Stimulated activated CD8-positive, alpha-beta memory T cell treated with anti-CD3 and anti-CD28 coated beads, Interleukin-15, amount 100 ng/mL, for 4 hours (primary cell): ENCODE measurements at regions not wholly inside any gene's neighbourhood (a gene's known extent, or its start where the extent isn't known, plus 50 kb on each side); places are given as distances from the start of the nearest gene placed in this dataset.

Experiments
- DNase-seq, 2 donors: peaks; one replicate each; pipeline ENCODE4 v3.0.0-alpha.2; 2020; ENCODE audit warnings: low read depth in 2 of 2

DNA sequence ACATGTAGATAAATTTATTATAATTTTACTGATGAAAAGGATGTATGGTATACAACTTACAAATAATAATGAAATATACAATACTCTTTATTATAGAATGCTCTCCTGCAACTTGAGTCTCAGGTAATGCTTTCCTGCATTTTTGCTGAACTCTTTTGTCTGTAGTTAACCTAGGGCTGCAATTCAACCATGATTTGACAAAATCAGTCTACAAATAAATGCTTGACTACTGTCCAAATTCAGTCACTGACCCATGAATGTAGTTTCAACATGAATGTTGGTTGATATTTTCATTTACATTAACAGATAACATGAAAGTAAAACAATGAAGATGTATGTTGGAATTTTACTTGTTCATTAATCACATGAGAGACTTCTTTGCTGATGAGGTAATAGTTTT is 320.9 kb downstream of the ZSWIM6 start:
- DNase-seq, result no peak

GRCh38 chr5:61653807-61654580 is 321.9 kb downstream of the ZSWIM6 start:
- no peak for DNase-seq

GRCh38 chr5:61654876-61655275 is 322.8 kb downstream of the ZSWIM6 start:
- no peak for DNase-seq

DNA sequence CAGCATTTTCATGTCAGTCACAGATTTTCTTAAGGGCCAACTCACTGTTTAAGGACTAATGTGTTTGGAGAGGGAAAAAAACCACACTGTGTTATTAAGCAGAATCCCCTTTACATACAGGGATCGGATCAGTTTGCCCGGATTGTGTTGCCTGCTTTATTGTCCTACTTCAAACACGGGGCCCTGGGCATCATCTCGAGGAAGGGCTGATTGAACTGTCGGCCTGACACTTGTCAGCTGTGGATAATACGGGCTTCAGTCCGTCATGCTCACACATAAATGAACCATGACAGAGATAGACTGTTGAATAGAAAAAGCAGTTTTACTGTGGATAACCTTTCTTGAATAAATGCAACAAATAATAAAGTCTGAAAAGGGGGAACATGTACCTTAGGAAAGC is 325.0 kb downstream of the ZSWIM6 start:
- DNase-seq, result no peak

DNA sequence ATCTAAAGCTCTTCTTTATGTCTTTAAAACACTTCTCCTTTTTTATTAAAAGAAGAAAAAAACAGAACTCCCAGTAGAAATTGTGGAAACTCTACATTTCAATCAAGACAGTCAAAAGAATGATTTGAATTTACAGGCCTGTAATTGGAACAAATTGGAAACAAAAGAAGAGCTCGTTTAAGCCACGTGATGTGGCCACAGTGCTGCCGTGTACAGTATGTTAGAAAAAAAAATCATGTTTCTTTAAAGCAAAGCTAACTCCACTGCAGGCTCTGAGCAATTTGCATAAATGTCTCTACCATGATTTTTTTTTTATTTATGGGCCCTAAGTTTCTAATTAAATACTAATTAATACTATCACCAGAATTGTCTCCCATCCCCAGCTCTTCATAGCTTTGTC is 325.6 kb downstream of the ZSWIM6 start:
- DNase-seq, result no peak

DNA sequence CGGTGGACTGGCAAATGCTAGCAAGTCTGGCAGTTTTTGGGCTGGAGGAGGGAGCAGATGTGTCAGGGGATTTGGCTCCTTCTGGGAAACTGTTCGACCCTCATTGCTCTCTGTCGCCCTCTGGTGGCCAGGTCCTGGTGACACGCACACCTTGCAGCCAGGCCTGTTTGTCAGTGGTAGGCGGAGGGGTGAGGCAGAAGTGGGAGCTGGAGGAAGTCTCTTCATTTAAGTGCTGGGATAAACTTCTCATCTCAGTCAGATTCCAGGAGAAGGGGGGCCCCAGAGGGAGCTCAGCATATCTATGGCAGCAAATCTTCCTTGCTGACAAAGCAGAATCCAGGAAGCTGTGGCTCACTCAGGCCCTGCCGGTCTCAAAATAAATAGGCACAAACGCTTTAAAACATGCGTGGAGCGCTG is 326.5 kb downstream of the ZSWIM6 start:
- peak; percentile 29 to 60 for DNase-seq

DNA sequence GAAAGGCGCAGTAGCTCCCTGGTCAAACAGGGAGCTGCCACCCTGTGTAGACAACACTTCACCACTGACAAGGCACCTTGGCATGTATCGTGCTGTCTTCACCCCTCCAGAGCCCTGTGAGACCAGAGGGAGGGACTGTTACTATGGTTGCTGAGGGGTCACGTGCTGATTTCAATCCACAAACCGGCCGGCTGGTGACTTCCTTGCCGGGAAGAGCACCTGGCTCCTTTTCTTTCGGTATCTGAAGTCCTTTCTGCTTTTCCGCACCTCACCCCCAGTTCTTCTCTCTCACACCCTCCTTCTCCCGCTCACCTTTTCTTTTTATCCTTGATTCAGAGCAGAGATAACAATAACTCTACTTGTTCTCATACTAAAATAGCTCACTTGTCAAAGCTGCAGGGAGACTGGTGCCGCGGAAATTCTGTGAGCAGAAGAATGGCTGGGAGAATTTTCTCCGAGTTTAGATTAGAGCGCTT is 327.2 kb downstream of the ZSWIM6 start:
- DNase-seq, result no peak

GRCh38 chr5:61662670-61663069 is 330.6 kb downstream of the ZSWIM6 start:
- no peak for DNase-seq

DNA sequence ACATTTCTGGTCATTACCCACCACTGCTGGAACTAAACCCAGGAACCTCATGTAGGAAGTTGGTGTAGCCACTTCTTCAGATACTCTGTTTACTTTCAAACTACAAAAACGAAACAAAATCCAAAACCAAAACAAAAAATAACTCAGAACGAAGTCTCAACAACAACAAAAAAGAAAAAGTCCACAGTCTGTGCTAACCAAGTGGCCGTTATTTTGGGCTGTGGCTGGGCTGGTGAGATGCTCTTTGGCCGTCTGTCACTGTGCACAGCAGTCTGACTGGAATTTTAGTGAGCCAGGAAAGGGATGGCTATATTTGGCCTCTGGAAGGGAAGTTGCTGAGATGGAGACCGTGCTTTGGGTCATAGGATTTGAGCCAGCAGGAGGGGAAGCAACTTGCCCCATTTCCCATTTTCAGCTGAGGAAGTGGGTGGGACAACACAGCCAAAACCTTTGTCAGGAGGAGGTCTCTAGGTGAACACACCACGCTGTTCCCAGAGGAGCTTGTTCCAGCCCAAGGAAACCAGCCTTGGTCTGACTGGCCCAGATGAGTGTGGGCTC is 334.1 kb downstream of the ZSWIM6 start:
- DNase-seq, result no peak

DNA sequence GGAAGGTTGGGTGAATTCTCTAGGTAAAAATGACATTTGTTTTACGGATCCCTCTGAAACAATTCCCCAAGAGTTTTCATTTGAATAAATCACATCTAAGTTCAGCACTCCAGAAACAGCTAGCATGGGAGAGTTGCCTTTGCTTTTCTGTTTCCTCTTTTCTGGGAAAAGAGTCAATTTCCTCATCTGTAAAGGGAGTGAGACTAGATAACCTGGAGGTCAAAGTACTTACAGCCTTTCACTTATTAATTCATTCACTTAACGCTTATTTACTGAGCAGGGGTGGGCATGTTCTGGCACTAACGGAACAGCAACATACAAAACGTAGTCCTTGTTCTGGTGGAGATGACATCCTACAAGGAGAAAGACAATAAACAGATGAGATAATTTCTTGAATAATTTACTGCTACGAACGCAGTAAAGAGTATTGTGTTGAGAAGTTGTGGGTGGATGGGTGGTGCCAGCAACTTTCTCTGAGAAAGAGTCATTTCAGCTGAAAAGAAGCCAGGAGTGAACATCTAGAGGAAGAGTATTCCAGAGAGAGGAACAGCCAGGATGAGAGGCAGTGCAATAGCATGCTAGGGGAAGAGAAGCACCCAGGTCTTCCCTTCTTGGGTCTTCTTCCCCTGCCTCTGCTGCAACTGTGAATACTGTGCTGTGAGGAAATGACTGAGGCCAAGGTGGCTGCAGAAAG is 335.6 kb downstream of the ZSWIM6 start:
- DNase-seq, result no peak

DNA sequence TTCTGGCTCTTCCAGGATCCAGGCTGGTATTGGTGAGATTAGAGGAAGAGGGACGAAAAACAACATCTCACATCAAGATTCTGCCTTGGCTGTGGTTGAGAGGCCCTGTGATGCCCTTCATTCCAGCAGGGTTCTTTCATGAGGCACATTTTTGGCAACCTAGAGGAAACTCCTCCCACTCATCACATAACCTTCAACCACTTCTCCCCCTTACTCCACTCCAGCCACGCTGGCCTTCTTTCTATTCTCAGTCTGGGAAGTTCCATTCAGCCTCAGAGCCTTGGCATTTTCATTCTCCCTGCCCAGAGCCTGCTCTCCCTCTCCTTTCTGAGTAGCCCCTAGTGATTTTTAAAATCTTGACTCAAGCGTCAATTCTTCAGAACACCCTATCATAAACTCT is 337.5 kb downstream of the ZSWIM6 start:
- no peak for DNase-seq

- DNase-seq, result no peak
These were observed 338.9 kb downstream of the ZSWIM6 start for GRCh38 chr5:61670941-61671340.

DNA sequence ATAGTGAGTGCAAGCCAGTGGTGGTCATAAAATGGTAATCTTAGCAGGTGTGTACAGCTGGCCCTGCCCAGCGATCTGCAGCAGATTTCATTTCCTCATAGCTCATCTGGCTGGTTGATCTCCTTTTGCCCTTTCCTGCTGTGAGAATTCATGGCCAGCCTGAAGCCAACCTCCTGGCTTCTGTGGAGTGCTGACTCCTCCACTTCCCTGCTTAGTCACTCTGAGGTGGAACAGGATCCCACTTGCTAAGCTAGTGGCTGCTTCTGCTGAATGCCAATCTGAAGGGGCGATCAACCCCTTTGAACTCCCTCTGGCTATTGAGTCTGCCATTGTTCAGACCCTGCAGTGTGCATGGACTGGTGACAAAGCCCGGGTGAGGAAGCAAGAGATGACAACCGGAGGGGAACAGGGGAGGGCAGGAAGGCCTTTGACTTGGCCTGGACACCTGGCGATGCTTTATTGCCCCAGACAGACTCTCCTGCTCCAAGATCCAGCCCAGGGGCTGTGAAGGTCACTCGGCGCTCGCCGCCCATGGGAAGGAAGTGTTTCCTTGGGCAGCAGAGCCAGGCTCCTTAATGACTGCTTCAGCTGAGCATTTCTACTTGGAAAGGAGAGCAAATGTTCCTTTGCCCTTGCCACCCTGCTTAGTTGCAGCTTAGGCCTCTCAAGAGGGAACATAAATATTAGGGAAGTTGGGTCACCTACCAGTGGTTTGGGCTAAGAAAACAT is 341.1 kb downstream of the ZSWIM6 start:
- DNase-seq, result no peak

GRCh38 chr5:61674378-61674777 is 342.3 kb downstream of the ZSWIM6 start:
- DNase-seq, result no peak

GRCh38 chr5:61675015-61675692 is 343.1 kb downstream of the ZSWIM6 start:
- DNase-seq, result no peak

DNA sequence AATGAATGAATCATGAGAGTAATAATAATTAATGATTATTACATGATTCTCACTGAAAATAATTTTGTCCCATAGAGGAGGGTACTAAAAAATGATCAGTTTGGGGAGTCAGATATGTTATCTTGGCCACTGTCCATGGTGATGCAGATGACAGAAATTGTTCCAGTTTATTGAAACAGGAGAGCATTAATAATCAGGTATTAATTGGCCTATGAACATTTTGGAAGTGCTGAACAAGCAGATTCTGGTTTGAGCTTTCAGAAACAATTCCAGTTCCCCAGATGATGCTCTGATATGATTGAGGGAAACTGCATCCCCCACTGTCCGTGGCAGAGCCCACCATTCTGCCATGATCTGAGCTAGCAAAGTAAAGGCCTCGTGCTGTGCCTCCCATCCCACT is 345.2 kb downstream of the ZSWIM6 start:
- no peak for DNase-seq

DNA sequence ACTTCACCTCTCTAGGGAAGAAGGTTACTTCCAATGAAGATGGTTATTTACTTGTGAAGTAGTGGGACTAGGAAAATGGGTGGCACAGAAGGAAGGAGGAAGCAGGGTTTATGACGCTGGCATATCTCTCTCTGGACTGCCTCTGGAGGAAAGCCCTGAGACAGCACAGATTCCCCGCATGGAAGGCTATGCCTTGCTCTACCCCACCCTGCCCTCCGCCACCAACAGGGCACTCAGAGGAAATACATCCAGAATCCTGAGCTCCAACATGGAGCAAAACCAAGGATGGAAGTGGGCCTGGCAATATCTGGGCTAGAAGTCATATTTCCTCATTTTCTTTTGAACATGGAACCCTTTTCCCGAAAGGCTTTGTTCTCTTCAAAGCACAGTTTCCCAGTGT is 346.9 kb downstream of the ZSWIM6 start:
- DNase-seq, result no peak

GRCh38 chr5:61679562-61679961 is 347.5 kb downstream of the ZSWIM6 start:
- DNase-seq, result no peak

- DNase-seq, result no peak
These were observed 348.2 kb downstream of the ZSWIM6 start for GRCh38 chr5:61680247-61680646.

DNA sequence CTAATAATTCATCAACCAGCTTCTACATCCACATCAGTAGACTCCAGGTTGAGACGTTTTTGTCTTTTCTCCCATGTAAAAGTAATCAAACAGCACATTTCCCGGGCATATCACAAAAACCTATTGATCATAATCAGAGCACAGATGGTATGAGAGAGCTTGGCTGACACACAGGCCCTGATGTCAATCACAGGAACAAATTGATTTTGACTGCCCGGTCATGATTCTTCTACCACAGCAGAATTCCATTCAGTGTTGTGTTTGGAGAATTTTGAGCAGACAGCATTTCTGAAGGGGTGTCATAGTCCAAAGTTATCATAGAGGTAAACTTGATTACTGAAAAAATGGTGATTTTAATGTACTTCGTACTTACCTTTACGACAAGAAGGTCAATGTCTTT is 351.1 kb downstream of the ZSWIM6 start:
- no peak for DNase-seq

DNA sequence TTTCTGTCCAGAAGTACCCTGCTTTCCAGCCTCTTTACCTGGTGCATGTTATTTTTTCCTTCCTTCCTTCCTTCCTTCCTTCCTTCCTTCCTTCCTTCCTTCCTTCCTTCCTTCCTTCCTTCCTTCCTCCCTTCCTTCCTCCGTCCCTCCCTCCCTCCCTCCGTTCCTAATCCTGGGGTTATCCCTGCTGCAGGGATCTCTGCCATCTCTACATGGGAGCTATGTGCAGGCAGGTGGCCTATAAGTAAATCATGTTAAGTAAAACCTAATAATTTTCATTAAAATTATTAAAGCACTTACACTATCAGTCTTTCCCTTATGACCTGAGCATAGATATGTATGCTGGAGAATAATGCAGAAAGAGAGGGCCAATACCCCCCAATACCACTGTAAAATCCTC is 351.9 kb downstream of the ZSWIM6 start:
- DNase-seq, result no peak
